SK-N-SH (cell line): ENCODE measurements at regions not wholly inside any gene's neighbourhood (a gene's known extent, or its start where the extent isn't known, plus 50 kb on each side); places are given as distances from the start of the nearest gene placed in this dataset.

Source experiments
- CTCF ChIA-PET: fragments of 300-600, 350-600 bp; formaldehyde crosslinking; extraction: SDS; loops from one replicate; lab custom pipeline; 2021; lab: Yijun Ruan, JAX
- POLR2A ChIA-PET: fragments of 350-600 bp; sonication (Branson Sonifier 250); formaldehyde crosslinking; extraction: SDS; loops from one replicate; lab custom pipeline; 2020; ENCODE audit warnings: antibody characterized with exemption, inconsistent platforms; lab: Yijun Ruan, JAX
- DNase-seq: peaks from one replicate; pipeline ENCODE4 v3.0.0; 2012
- H2AFZ ChIP-seq: fragments of 200-600 bp; sonication (generic); 2 replicates; pipeline ENCODE4 v1.8.1; 2016; ENCODE audit warnings: antibody characterized with exemption, mild to moderate bottlenecking, low read depth
- H3F3A ChIP-seq: fragments of 200-600 bp; sonication (generic); replicated peaks from 2 replicates; pipeline ENCODE3; 2016; ENCODE audit warnings: antibody characterized with exemption, mild to moderate bottlenecking; ENCODE audit not compliant: insufficient read depth
- H3K27ac ChIP-seq, 2 experiments: fragments of 200-500 bp in 1 of 2; fragments of 200-600 bp in 1 of 2; sonication (Bioruptor generic) in 1 of 2; sonication (generic), shearing (Covaris generic) in 1 of 2; 2 replicates each; pipeline versions ENCODE4 v1.5.1 to v1.6.1; 2014 to 2016; ENCODE audit warnings: low read depth in 2 of 2, inconsistent platforms in 1 of 2, low read length in 1 of 2, mild to moderate bottlenecking in 1 of 2, mixed read lengths in 1 of 2
- H3K27me3 ChIP-seq: fragments of 200-600 bp; sonication (generic), shearing (Covaris generic); 2 replicates; pipeline ENCODE4 v1.6.1; 2016; ENCODE audit warnings: mixed run types; ENCODE audit not compliant: insufficient read depth
- H3K36me3 ChIP-seq, 2 experiments: fragments of 200-500 bp in 1 of 2; fragments of 200-600 bp in 1 of 2; sonication (Bioruptor generic) in 1 of 2; sonication (generic) in 1 of 2; replicated peaks in 1 of 2; 2 replicates each; pipeline versions ENCODE3 to v1.5.1; 2014 to 2016; ENCODE audit warnings: low read length in 1 of 2, mild to moderate bottlenecking in 1 of 2; ENCODE audit not compliant: insufficient read depth in 2 of 2, control insufficient read depth in 1 of 2
- H3K4me1 ChIP-seq, 2 experiments: fragments of 200-500 bp in 1 of 2; fragments of 200-600 bp in 1 of 2; sonication (Bioruptor generic) in 1 of 2; sonication (generic), shearing (Covaris generic) in 1 of 2; 2 replicates each; pipeline versions ENCODE4 v1.5.1 to v1.6.1; 2014 to 2016; ENCODE audit warnings: low read depth in 1 of 2, low read length in 1 of 2, mixed run types in 1 of 2; ENCODE audit not compliant: insufficient read depth in 2 of 2, control insufficient read depth in 1 of 2
- H3K4me2 ChIP-seq: fragments of 200-600 bp; sonication (generic), shearing (Covaris generic); 2 replicates; pipeline ENCODE4 v1.6.1; 2017; ENCODE audit warnings: mixed run types
- H3K4me3 ChIP-seq, 2 experiments: fragments of 200-500 bp in 1 of 2; fragments of 200-600 bp in 1 of 2; sonication (Bioruptor generic) in 1 of 2; sonication (generic), shearing (Covaris generic) in 1 of 2; 2 replicates each; pipeline versions ENCODE4 v1.5.1 to v1.8.1; 2014 to 2016; ENCODE audit warnings: low read depth in 2 of 2, inconsistent platforms in 1 of 2, low read length in 1 of 2, mild to moderate bottlenecking in 1 of 2, mixed read lengths in 1 of 2, moderate library complexity in 1 of 2
- H3K79me2 ChIP-seq: fragments of 200-600 bp; sonication (generic); 2 replicates; pipeline ENCODE4 v1.8.1; 2017; ENCODE audit warnings: mild to moderate bottlenecking; ENCODE audit not compliant: insufficient read depth
- H3K9ac ChIP-seq: fragments of 200-600 bp; sonication (generic); 2 replicates; pipeline ENCODE4 v1.6.1; 2017; ENCODE audit warnings: mixed run types
- H3K9me2 ChIP-seq: fragments of 200-600 bp; sonication (generic); 2 replicates; pipeline ENCODE4 v1.6.1; 2017; ENCODE audit warnings: mixed run types
- H3K9me3 ChIP-seq: fragments of 200-600 bp; sonication (generic); 2 replicates; pipeline ENCODE4 v1.6.1; 2017; ENCODE audit warnings: mixed run types, mild to moderate bottlenecking, moderate library complexity
- H4K20me1 ChIP-seq: fragments of 200-600 bp; sonication (generic); 2 replicates; pipeline ENCODE4 v1.6.1; 2017; ENCODE audit warnings: mild to moderate bottlenecking, mixed run types; ENCODE audit not compliant: insufficient read depth
- EP300 ChIP-seq, 2 experiments: IDR thresholded peaks; 2 replicates each; pipeline versions ENCODE4 v1.4.0 to v1.6.1; 2012; ENCODE audit warnings: borderline replicate concordance in 1 of 2, low read depth in 1 of 2, low read length in 1 of 2
- FOSL2 ChIP-seq: IDR thresholded peaks from 2 replicates; pipeline ENCODE4 v1.4.0; 2012; ENCODE audit warnings: low read depth, mild to moderate bottlenecking, moderate library complexity, borderline replicate concordance
- FOXJ3 ChIP-seq: sonication (generic); formaldehyde crosslinking; IDR thresholded peaks from 2 replicates; pipeline ENCODE4 v1.5.1; 2020; ENCODE audit warnings: mild to moderate bottlenecking, missing genetic modification reagents
- GABPA ChIP-seq: IDR thresholded peaks from 2 replicates; pipeline ENCODE4 v1.4.0; 2012; ENCODE audit warnings: low read depth, mild to moderate bottlenecking
- GATA2 ChIP-seq: sonication (generic); formaldehyde crosslinking; IDR thresholded peaks from 2 replicates; pipeline ENCODE4 v1.5.0; 2020; ENCODE audit warnings: mild to moderate bottlenecking, missing genetic modification reagents
- IRF3 ChIP-seq: fragments of 150-350 bp; IDR thresholded peaks from 2 replicates; pipeline ENCODE4 v1.6.1; 2016; ENCODE audit warnings: mild to moderate bottlenecking, low read depth, low read length
- MAX ChIP-seq: IDR thresholded peaks from 2 replicates; pipeline ENCODE4 v1.4.0; 2012; ENCODE audit warnings: low read depth
- NFIC ChIP-seq: IDR thresholded peaks from 2 replicates; pipeline ENCODE4 v1.4.0; 2012; ENCODE audit warnings: borderline replicate concordance
- NRF1 ChIP-seq: IDR thresholded peaks from 2 replicates; pipeline ENCODE4 v1.6.1; 2012; ENCODE audit warnings: low read depth, mild to moderate bottlenecking, low read length
- RFX5 ChIP-seq: IDR thresholded peaks from 2 replicates; pipeline ENCODE4 v1.6.1; 2012; ENCODE audit warnings: mild to moderate bottlenecking, improper control_type of control experiment, low read length
- RXRA ChIP-seq: IDR thresholded peaks from 2 replicates; pipeline ENCODE4 v1.4.0; 2012; ENCODE audit warnings: low read depth, mild to moderate bottlenecking, borderline replicate concordance
- SIN3A ChIP-seq: IDR thresholded peaks from 2 replicates; pipeline ENCODE4 v1.6.1; 2012; ENCODE audit warnings: low read depth, mild to moderate bottlenecking, low read length, moderate library complexity, borderline replicate concordance
- SMC3 ChIP-seq: IDR thresholded peaks from 2 replicates; pipeline ENCODE4 v1.6.1; 2012; ENCODE audit warnings: low read depth, low read length, improper control_type of control experiment
- TAF1 ChIP-seq: IDR thresholded peaks from 2 replicates; pipeline ENCODE4 v1.6.1; 2012; ENCODE audit warnings: low read depth, mild to moderate bottlenecking, low read length, moderate library complexity, borderline replicate concordance
- TEAD4 ChIP-seq: IDR thresholded peaks from 2 replicates; pipeline ENCODE4 v1.4.0; 2012; ENCODE audit warnings: mild to moderate bottlenecking, borderline replicate concordance; ENCODE audit not compliant: insufficient read depth
- USF1 ChIP-seq: IDR thresholded peaks from 2 replicates; pipeline ENCODE4 v1.4.0; 2012; ENCODE audit warnings: low read depth, borderline replicate concordance
- WGBS: methylation state at CpG from one replicate; pipeline ENCODE4 v1.1.6; 2017; ENCODE audit warnings: low lambda C conversion rate; 5-methylcytosine and 5-hydroxymethylcytosine counted together
- TF ChIP-seq, protein P1 (sequence below): IDR thresholded peaks from 2 replicates; pipeline ENCODE4 v1.4.0; 2012; ENCODE audit warnings: low read depth, borderline replicate concordance
- TF ChIP-seq, protein P2 (sequence below): fragments of 150-350 bp; IDR thresholded peaks from 2 replicates; pipeline ENCODE4 v1.6.1; 2017; ENCODE audit warnings: antibody characterized with exemption, low read length, low read depth, borderline replicate concordance
- TF ChIP-seq, protein P3 (sequence below): fragments of 200-600 bp; sonication (generic); IDR thresholded peaks from 2 replicates; pipeline ENCODE4 v1.6.1; 2017; ENCODE audit warnings: antibody characterized with exemption, mild to moderate bottlenecking, moderate library complexity

DNA sequence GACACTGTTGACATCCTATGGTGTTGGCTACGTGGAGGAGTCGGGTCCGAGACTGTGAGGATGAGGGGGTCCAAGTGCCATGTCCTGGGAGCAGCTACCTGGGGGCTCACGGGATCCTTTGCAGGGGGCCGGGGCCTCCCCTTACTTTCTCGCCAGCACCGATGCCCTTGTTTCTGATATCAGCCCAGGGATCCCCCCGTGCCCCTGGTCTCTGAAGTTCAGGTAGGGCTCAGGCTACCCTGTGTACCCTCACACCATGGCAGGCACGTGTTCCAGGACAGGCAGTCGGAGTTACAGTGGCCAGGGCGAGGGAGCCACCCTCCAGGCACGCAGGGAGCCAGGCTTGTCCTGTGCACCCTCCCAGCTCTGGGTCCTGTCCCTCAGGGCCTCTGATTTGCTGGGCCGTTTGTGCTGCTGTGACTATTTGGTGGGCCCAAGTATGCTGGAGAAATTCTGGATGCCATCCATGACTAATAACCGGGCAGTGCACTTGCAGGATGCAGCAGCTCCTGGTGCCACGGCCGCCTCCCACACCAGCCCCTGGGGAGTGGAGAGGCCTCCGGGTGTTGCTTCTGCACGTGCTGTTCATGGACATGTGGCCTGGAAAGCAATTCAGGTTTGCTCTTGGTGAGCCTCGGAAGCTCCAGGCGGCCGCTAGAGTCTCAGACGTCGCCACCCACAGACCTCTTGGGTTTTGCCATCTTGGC is 93.1 kb upstream of the SFSWAP start:
- Histone ChIP-seq H4K20me1 (no peaks in the 10 kb centered on the region), H3K4me3 (no peak overlapping the region), H3K9ac (no peak overlapping the region), H2AFZ (no peak overlapping the region), H3F3A (no peaks in the 10 kb centered on the region), H3K4me2 (no peak overlapping the region), H3K4me1 (peaks cover 0 to 6% of the 10 kb centered on the region in 2 experiments; a peak in 1 of 4 replicates), H3K36me3 (no peaks in the 10 kb centered on the region), H3K27me3 (no peaks in the 10 kb centered on the region), H3K27ac (no peak overlapping the region), H3K9me3 (no peaks in the 10 kb centered on the region), H3K9me2 (no peaks in the 10 kb centered on the region), H3K79me2 (no peaks in the 10 kb centered on the region)
- TF ChIP-seq USF1 (no peak), EP300 (IDR thresholded peaks at IDR 0.05; ENCODE audit: borderline replicate concordance in 1 of 2, low read depth in 1 of 2, low read length in 1 of 2) (no peak), GABPA (no peak), NRF1 (no peak), FOSL2 (no peak), GATA2 (CRISPR knock-in tag) (no peak), RXRA (no peak), IRF3 (no peak), NFIC (no peak), SMC3 (no peak), TEAD4 (no peak), FOXJ3 (CRISPR knock-in tag) (no peak), MAX (no peak), TAF1 (no peak), RFX5 (no peak), SIN3A (no peak)
- TF ChIP-seq, protein P1, sequence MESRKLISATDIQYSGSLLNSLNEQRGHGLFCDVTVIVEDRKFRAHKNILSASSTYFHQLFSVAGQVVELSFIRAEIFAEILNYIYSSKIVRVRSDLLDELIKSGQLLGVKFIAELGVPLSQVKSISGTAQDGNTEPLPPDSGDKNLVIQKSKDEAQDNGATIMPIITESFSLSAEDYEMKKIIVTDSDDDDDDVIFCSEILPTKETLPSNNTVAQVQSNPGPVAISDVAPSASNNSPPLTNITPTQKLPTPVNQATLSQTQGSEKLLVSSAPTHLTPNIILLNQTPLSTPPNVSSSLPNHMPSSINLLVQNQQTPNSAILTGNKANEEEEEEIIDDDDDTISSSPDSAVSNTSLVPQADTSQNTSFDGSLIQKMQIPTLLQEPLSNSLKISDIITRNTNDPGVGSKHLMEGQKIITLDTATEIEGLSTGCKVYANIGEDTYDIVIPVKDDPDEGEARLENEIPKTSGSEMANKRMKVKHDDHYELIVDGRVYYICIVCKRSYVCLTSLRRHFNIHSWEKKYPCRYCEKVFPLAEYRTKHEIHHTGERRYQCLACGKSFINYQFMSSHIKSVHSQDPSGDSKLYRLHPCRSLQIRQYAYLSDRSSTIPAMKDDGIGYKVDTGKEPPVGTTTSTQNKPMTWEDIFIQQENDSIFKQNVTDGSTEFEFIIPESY = no peak
- TF ChIP-seq, protein P2, sequence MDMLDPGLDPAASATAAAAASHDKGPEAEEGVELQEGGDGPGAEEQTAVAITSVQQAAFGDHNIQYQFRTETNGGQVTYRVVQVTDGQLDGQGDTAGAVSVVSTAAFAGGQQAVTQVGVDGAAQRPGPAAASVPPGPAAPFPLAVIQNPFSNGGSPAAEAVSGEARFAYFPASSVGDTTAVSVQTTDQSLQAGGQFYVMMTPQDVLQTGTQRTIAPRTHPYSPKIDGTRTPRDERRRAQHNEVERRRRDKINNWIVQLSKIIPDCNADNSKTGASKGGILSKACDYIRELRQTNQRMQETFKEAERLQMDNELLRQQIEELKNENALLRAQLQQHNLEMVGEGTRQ = no peak
- TF ChIP-seq, protein P3, sequence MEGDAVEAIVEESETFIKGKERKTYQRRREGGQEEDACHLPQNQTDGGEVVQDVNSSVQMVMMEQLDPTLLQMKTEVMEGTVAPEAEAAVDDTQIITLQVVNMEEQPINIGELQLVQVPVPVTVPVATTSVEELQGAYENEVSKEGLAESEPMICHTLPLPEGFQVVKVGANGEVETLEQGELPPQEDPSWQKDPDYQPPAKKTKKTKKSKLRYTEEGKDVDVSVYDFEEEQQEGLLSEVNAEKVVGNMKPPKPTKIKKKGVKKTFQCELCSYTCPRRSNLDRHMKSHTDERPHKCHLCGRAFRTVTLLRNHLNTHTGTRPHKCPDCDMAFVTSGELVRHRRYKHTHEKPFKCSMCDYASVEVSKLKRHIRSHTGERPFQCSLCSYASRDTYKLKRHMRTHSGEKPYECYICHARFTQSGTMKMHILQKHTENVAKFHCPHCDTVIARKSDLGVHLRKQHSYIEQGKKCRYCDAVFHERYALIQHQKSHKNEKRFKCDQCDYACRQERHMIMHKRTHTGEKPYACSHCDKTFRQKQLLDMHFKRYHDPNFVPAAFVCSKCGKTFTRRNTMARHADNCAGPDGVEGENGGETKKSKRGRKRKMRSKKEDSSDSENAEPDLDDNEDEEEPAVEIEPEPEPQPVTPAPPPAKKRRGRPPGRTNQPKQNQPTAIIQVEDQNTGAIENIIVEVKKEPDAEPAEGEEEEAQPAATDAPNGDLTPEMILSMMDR = no peak
- 49% methylated on average over 14 of the region's 23 CpGs for WGBS
- no peak for DNase-seq
- ChIA-PET POLR2A (no interaction called here), CTCF (no interaction called here)
